NOMO-1 treated with dmso at 0.1 percent for 144 hours (cell line): ENCODE measurements at regions not wholly inside any gene's neighbourhood (a gene's known extent, or its start where the extent isn't known, plus 50 kb on each side); places are given as distances from the start of the nearest gene placed in this dataset.
"Not testable (repeated sequence)": the region's sequence is repeated elsewhere in the genome, so short reads cannot be mapped to it uniquely, and the experiment has no call there.

Experiments used
- DNase-seq: peaks from one replicate; lab custom pipeline; 2025; ENCODE audit not compliant: unreplicated experiment; lab: John Stamatoyannopoulos, UW

DNA sequence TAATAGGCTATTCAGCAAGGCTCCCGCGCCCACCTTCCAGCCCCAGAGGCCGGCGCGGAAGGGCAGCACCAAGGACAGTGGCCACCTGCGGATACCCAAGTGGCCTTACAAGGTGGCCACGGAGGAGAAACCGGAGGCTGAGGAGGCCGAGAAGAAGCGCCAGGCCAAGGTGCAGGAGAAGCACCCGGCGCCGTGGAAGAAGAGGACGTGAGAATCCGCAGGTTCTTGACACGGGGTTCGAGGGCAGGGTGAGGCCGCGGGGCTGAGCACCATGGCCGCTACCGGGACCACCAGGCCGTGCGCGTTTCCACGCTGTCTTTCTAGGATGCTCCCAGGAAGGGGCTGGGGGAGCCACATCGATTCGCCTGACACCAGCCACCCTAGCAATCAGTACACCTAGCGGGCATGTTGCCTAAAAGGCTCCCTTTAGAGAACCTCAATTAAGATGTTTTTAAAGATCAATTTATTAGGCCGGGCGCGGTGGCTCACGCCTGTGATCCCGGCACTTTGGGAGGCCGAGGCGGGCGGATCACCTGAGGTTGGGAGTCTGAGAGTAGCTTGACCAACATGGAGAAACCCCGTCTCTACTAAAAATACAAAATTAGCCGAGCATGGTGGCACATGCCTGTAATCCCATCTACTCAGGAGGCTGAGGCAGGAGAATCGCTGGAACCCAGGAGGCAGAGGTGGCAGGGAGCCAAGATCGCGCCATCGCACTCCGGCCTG, 134.3 kb upstream of the OR4C13 start:
- not testable (repeated sequence) for DNase-seq

DNA sequence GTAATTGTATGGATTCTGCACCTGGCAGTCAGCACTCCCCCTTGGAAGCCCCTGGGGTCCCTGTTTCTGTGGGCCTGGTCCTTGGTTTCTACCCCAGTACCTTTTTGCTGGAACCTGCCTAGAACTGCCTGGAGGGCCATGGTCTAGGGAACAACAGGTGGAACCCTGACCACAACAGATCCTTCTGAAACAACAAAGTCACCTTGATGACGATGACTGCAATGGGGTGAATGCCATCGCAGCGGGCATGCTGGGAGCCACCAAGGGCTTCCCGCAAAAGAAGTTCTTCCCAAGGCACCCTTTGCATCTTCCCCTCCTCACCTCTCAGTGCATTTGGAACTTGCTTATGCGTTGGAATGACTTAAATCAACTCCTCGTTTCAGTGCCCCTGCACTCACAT, 129.0 kb upstream of the OR4C13 start:
- DNase-seq, result not testable (repeated sequence)

DNA sequence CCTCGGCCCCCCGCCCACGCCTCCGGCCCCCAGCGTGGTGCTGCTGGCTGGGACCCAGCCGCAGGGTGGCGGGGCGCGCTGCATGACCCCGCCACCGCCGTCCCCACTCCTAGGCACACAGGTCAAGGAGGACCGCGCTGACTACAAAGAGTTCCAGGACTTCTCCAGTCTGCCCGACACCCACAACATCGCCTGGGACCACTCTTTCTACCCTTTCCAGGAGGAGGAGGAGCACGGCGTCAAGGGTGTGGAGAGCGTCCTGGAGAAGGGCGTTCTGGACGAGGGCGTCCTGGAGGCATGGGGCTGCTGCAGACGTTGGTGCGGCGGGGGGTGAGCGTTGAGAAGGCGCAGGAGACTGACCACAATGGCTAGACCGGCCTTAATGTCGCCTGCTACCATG, 101.7 kb upstream of the OR4C13 start:
- not testable (repeated sequence) for DNase-seq

DNA sequence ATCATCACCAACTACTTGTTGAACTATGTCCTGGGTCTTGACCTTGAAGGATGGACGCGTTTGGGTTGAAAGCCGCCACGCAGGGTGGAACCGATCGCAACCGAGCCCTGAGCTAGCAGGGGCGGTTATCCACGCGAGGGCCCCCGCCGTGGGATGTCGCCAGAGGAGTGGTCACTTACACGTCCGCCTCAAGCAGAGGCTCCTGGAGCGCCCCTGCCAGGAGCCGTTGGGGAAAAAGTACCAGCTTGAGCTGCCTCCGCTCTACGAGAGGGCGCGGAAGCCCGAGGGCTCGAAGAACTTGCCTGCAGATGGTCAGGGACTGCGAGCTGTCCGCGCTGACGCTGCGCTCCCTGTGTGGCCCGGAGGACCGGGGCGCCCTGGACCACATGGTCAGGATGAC, 100.7 kb upstream of the OR4C13 start:
- no peak for DNase-seq

DNA sequence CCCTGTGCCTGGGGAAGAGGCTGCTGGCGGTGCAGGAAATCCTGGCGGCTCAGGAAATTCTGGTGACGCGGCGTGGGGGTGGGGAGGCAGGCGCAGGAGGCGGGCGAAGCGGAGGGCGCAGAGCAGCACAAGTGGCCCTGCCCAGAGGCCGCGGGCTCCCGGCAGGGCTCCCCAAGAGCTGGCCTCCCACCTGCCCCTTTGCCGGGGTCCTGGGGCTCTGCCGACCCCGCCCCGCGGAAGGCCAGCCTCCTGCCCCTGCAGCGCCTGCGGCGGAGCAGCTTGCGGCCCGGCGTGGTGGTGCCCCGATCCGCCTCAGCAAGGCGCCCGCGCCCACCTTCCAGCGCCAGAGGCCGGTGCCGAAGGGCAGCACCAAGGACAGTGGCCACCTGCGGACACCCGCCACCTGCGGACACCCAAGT, 100.2 kb upstream of the OR4C13 start:
- DNase-seq, result no peak

- DNase-seq, result not testable (repeated sequence)
Observed at GRCh38 chr11:49888875-49889274, 63.3 kb upstream of the OR4C13 start.

GRCh38 chr11:49891910-49892671, 60.1 kb upstream of the OR4C13 start:
- not testable (repeated sequence) for DNase-seq

DNA sequence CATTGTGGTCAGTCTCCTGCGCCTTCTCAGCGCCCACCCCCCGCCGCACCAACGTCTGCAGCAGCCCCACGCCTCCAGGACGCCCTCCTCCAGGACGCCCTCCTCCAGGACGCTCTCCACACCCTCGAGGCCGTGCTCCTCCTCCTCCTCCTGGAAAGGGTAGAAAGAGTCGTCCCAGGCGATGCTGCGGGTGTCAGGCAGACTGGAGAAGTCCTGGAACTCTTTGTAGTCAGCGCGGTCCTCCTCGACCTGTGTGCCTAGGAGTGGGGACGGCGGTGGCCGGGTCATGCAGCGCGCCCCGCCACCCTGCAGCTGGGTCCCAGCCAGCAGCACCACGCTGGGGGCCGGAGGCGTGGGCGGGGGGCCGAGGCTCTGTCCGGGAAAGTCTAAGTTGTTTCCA, 58.7 kb upstream of the OR4C13 start:
- DNase-seq, result not testable (repeated sequence)
